ENCODE measurements at regions not wholly inside any gene's neighbourhood (a gene's known extent, or its start where the extent isn't known, plus 50 kb on each side); places are given as distances from the start of the nearest gene placed in this dataset.

DNA sequence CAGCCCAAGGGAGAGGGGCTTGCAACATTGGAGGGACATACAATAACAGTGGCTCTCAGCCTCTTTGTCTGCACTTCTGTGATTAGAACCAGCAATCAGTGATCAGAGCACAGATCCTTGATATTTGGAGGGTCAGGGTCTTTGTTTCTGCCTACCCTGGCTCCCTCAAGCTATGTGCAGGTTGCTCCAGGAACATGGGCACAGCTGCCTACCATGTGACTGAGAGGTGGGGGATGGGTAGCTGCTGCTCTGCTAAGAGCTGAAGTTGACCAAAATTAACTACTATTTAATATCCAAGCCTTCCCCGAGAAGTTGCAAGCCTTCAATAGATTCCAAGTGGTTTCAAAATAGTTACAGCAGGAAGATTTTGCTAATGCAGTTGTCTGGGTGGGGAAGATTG, 202.6 kb downstream of the ZIC5 start:
- TF ChIP-seq, protein P1, sequence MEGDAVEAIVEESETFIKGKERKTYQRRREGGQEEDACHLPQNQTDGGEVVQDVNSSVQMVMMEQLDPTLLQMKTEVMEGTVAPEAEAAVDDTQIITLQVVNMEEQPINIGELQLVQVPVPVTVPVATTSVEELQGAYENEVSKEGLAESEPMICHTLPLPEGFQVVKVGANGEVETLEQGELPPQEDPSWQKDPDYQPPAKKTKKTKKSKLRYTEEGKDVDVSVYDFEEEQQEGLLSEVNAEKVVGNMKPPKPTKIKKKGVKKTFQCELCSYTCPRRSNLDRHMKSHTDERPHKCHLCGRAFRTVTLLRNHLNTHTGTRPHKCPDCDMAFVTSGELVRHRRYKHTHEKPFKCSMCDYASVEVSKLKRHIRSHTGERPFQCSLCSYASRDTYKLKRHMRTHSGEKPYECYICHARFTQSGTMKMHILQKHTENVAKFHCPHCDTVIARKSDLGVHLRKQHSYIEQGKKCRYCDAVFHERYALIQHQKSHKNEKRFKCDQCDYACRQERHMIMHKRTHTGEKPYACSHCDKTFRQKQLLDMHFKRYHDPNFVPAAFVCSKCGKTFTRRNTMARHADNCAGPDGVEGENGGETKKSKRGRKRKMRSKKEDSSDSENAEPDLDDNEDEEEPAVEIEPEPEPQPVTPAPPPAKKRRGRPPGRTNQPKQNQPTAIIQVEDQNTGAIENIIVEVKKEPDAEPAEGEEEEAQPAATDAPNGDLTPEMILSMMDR (optimal IDR thresholded peaks at IDR 0.05 in 1 of 3, IDR thresholded peaks at IDR 0.05 in 1 of 3, conservative IDR thresholded peaks at IDR 0.05 in 1 of 3; ENCODE audit: extremely low read depth in 1 of 3, insufficient read depth in 2 of 3, low read length in 3 of 3) = no peak
- TF ChIP-seq EZH2 (IDR thresholded peaks at IDR 0.05; ENCODE audit: low read length) = no peak
